Right hindlimb (tissue), 1 donor: ENCODE measurements at regions not wholly inside any gene's neighbourhood (a gene's known extent, or its start where the extent isn't known, plus 50 kb on each side); places are given as distances from the start of the nearest gene placed in this dataset.
A peak's percentile ranks its signal among the peaks of the same experiment; 100 is the strongest.
"Not testable (repeated sequence)": the region's sequence is repeated elsewhere in the genome, so short reads cannot be mapped to it uniquely, and the experiment has no call there.

Source experiments
- DNase-seq: peaks from one replicate; pipeline ENCODE4 v3.0.0-alpha.2; 2018

GRCh38 chr10:84946904-84947303, 618.5 kb downstream of the CCSER2 start:
- no peak for DNase-seq

DNA sequence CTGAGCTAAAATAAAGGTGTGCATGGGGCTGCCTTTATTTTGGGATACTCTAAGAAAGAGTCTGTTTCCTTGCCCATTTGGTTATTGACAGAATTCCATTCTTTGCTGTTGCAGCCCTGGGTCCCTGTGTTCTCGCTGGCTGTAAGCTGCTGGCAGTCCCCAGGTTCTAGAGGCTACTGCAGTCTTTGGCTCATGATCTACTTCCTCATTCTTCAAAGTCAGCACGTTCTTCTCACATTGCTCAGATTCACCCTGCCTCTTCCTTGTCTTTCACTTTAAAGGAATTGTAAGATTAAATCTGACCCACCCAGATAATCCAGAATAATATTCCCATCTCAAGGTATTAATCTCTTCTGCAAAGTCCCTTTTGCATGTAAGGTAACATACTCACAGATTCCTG, 620.3 kb downstream of the CCSER2 start:
- no peak for DNase-seq

DNA sequence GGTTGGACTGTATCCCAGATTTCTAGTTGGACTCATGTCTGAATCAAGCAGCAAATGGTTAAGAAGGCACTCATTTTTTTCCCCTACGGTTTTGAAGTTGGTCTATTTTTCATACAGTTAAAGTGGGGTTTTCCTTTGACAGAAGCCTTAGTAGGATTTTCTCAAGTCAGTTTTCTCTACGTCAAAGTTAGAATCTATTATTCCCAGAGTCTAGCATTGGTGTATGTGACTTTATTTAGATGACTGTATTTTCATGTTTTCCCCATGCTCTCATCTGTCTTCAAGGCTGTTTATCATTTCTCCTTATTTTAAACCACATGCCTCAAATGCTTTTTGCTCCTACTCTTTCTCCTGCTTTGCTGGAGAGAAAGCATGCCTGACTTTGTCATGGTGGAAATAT, 623.2 kb downstream of the CCSER2 start:
- no peak for DNase-seq

- DNase-seq, result no peak
These were observed 629.0 kb downstream of the CCSER2 start for GRCh38 chr10:84957427-84957826.

DNA sequence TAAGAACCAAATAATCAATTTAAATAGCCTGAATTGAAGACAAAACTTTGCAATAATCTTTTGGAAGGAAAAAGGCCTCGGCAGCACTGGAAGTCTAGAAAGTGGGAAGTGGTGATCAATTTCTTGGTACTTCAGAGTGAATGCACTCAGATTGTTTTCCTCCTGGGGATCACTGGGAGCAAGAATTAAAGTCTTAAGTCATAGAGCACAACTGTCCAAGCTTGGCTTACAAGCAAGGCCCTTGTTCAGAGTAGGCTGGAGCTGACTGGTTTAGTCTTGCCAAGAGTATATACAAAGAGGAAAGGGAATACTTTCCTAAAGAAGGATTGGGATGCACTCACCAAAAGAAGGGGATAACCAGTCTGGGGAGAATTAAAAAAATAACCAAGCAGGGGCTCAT, 637.1 kb downstream of the CCSER2 start:
- peak; percentile 51 for DNase-seq

- no peak for DNase-seq
These were observed 638.5 kb downstream of the CCSER2 start for GRCh38 chr10:84966708-84967441.

GRCh38 chr10:84969297-84969696, 640.9 kb downstream of the CCSER2 start:
- DNase-seq, result not testable (repeated sequence)

DNA sequence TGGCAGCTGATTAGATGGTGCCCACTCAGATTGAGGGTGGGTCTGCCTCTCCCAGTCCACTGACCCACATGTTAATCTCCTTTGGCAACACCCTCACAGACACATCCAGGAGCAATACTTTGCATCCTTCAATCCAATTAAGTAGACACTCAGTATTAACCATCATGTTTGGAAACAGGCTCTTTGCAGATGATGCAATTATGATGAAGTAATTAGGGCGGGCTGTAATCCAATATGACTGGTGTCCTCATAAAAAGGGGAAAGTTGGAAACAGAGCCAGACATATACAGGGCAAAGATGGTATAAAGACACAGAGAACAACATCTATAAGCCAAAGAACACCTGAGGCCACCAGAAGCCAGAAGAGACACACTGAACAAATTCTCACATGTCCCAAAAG, 658.6 kb downstream of the CCSER2 start:
- DNase-seq, result no peak

GRCh38 chr10:84988011-84988410, 659.6 kb downstream of the CCSER2 start:
- DNase-seq, result no peak

GRCh38 chr10:84990713-84991112, 662.3 kb downstream of the CCSER2 start:
- DNase-seq, result no peak

DNA sequence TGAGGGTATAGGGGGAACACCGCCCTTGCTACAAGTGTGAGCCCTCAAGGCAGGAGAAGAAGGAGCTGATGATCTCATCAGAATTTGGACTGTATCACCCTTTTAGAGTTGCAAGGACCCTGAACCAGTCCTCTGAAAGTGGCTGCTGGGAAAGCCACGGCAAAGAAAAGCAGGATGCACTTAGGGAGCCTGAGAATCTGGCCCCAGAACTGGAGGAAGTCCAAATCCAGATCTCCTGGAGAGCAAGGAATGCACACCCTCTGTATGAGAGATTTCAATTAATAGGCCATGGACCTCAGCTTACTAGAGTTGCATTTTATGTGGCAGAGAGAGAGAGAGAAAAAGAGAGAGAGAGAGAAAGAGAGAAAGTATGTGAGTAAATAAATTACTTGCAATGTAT, 662.9 kb downstream of the CCSER2 start:
- DNase-seq, result no peak

GRCh38 chr10:84993251-84994035, 665.1 kb downstream of the CCSER2 start:
- DNase-seq, result no peak

- no peak for DNase-seq
These were observed 666.3 kb downstream of the CCSER2 start for GRCh38 chr10:84994722-84995121.

GRCh38 chr10:84996580-84996979, 668.2 kb downstream of the CCSER2 start:
- DNase-seq, result no peak

- no peak for DNase-seq
These were observed 669.5 kb downstream of the CCSER2 start for GRCh38 chr10:84997870-84998269.

GRCh38 chr10:84999929-85000328, 671.5 kb downstream of the CCSER2 start:
- DNase-seq, result no peak

GRCh38 chr10:85003083-85003482, 674.7 kb downstream of the CCSER2 start:
- DNase-seq, result no peak

DNA sequence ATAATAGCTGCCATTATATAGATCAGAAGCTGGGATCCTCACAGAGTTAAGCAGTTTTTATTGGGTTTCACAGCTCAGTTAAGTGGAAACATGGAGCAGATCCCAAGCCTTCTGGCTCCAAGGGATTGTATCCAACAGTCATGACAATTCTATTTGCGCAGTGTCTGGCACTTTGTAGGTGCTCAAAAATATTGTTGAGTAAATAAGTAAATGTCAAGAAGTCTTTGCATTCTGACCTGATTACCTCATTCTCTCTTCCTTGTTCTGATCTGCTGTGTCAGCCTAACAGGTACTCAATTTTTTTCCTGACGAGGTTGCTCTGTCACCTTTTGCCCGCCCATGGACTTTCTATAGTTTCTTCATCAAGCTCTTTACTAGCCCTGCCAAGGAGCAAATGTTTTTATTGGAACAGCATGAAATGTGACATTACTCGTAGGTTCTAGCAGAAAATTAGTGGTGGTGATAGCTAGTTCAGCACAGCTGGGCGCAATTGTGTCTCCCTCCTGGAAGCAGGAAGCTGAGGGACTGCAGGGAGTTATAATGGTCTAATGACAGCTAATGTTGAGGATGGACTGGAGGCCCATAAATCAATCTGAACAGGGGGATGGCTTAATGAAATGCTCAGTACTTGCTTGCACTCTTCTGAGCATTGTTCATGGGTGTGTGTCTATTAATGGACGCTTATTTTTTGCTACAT, 680.2 kb downstream of the CCSER2 start:
- DNase-seq, result no peak

DNA sequence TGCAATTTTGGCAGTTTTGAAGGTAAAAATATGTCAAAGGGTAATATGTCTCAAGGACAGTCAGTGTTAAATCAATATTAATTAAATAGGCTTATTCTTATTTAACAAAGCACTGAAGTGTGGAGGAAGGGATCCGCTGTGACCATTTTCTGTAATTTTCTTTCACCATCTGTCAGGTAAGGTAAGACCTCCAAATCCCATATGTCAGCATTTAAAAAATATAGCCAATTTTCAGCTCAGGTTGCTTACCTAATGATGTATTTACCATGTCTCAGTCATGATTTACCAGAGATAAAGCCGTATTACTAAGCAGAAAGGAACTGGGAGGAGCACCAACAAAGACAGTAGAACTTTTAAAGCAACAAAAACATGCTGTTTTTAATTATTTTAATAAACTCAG, 683.9 kb downstream of the CCSER2 start:
- no peak for DNase-seq

DNA sequence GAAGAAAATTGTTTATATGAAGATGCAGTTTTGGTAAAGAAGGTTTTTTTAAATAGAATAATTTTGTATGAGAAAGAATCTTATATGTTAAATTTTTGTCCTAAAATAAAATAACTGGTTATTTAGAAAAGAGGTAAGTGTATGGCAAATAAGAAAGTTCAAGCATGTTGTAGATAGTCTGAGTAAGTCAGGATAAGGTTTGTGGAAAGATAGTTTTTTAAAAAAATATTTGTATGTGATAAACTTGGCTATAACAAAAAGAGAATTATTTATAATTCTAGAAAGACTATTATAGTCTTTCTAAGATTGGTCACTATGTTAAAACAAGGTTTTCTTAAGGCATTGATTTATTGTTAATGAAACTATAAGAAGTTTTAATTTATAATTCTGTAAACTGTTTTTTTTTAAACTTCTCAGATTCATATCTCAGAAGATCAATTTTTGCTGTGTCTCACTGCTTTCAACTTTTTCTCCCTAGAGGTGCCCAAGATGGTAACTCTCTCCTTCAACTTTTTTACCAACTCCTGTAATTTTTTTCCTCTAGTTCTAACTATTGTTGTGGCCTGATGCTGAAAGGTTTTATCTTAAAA, 698.6 kb downstream of the CCSER2 start:
- no peak for DNase-seq

DNA sequence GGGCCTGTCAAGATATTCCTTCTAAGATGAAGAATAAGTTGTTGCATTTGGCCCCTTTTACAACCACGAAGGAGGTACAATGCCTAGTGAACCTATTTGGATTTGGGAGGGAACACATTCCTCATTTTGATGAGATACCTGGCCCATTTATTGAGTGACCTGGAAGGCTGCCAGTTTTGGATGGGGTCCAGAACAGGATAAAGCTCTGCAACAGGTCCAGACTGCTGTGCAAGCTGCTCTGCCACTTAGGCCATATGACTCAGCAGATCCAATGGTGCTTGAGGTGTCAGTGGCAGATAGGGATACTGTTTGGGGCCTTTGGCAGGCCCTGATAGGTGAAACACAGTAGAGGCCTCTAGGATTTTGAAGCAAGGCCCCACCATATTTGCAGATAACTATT, 704.6 kb downstream of the CCSER2 start:
- no peak for DNase-seq

GRCh38 chr10:85036661-85037060, 708.3 kb downstream of the CCSER2 start:
- DNase-seq, result no peak

- no peak for DNase-seq
These were observed 710.9 kb downstream of the CCSER2 start for GRCh38 chr10:85039311-85039710.
